BJ (cell line): ENCODE measurements at regions not wholly inside any gene's neighbourhood (a gene's known extent, or its start where the extent isn't known, plus 50 kb on each side); places are given as distances from the start of the nearest gene placed in this dataset.
A peak's percentile ranks its signal among the peaks of the same experiment; 100 is the strongest.

Experiments
- CTCF ChIA-PET: fragments of 350-600 bp; formaldehyde crosslinking; extraction: SDS; loops from one replicate; lab custom pipeline; 2021; ENCODE audit warnings: antibody characterized with exemption, inconsistent platforms; lab: Yijun Ruan, JAX
- POLR2A ChIA-PET: fragments of 300-600 bp; sonication (Branson Sonifier 250); formaldehyde crosslinking; extraction: SDS; loops from one replicate; lab custom pipeline; 2021; ENCODE audit warnings: antibody characterized with exemption; lab: Charles Lee
- DNase-seq: peaks from one replicate; pipeline ENCODE4 v3.0.0-alpha.2; 2011; ENCODE audit warnings: low read depth
- H3K27me3 ChIP-seq: 2 replicates; pipeline ENCODE4 v1.6.0; 2011; ENCODE audit warnings: low read length; ENCODE audit not compliant: control insufficient read depth, insufficient read depth
- H3K36me3 ChIP-seq: 2 replicates; pipeline ENCODE4 v1.5.1; 2011; ENCODE audit warnings: low read length; ENCODE audit not compliant: control insufficient read depth, insufficient read depth
- H3K4me3 ChIP-seq: 2 replicates; pipeline ENCODE4 v1.5.1; 2011; ENCODE audit warnings: low read depth, mild to moderate bottlenecking, control low read depth, low read length
- TF ChIP-seq, protein P1 (sequence below): IDR thresholded peaks from 2 replicates; pipeline ENCODE4 v1.5.1; 2011; ENCODE audit warnings: low read depth, mild to moderate bottlenecking, control low read depth, inconsistent platforms, low read length, moderate library complexity; ENCODE audit not compliant: insufficient read depth

DNA sequence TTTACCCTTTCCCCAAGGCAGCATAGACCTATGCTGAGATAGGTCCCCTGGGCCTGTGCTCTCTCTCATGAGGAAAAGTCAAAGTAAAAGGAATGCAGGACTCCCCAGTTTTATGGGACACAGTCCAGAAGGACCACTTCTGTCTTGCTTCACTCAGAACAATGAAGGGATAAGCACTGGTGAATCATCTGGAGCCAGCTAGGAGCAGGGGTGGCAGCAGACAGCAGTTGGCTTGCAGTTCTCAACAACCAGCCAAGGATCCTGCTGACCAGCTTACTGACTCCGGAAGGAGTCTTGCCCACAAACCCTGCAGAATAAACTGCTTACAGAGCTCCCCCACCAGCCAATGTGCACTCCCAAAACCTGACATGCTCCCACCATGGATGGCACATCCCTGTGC lies 152.1 kb upstream of the GHITM start:
- ChIA-PET CTCF (no interaction called here), POLR2A (no interaction called here)

DNA sequence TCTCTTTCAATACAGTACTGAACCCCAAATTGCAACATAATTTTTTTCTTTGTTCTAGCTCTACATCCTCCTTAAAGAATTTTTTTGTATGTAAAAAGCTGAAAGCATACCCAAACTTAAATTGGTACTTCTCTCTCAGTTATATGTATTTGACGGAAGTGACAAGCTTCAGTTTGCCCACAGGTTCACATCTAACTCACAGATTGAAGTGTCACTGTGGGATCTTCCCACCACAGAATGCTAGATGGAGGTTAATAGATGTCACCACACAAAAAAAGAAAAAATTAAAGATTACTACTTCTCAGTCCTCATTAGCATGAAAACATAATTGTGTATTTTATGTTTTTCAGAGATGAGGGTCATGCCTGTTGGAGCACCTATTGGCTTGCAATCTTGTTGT lies 150.9 kb upstream of the GHITM start:
- Histone ChIP-seq H3K36me3 (no peaks in the 10 kb centered on the region), H3K4me3 (no peak overlapping the region), H3K27me3 (no peaks in the 10 kb centered on the region)
- TF ChIP-seq, protein P1, sequence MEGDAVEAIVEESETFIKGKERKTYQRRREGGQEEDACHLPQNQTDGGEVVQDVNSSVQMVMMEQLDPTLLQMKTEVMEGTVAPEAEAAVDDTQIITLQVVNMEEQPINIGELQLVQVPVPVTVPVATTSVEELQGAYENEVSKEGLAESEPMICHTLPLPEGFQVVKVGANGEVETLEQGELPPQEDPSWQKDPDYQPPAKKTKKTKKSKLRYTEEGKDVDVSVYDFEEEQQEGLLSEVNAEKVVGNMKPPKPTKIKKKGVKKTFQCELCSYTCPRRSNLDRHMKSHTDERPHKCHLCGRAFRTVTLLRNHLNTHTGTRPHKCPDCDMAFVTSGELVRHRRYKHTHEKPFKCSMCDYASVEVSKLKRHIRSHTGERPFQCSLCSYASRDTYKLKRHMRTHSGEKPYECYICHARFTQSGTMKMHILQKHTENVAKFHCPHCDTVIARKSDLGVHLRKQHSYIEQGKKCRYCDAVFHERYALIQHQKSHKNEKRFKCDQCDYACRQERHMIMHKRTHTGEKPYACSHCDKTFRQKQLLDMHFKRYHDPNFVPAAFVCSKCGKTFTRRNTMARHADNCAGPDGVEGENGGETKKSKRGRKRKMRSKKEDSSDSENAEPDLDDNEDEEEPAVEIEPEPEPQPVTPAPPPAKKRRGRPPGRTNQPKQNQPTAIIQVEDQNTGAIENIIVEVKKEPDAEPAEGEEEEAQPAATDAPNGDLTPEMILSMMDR: no peak
- POLR2A ChIA-PET: no interaction called here
- CTCF ChIA-PET: no interaction called here
- no peak for DNase-seq

More for the DNA sequence above, 152.1 kb upstream of the GHITM start:
- H3K36me3 ChIP-seq: no peaks in the 10 kb centered on the region
- no peak overlapping the region for H3K4me3 ChIP-seq
- no peaks in the 10 kb centered on the region for H3K27me3 ChIP-seq
- TF ChIP-seq, protein P1: no peak
- no peak for DNase-seq

DNA sequence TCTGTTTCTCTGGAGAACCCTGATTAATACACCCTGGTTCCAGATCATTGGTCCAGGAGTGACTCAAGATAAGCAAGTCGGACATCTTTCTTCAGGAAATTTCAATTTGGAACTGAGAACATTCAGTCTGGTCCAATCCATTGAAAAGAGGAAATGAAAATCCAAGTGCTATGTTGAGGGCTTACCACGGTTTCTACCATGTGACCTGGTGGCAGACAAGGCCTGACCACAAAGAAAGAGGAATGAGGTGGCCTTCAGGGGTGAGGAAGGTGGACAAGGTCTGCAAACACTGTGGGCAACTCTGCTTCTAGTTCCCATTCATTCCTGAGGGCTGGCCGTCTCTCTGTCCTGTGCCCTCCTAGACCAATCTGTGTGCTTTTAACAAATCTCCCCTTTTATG lies 149.2 kb upstream of the GHITM start:
- TF ChIP-seq, protein P1: no peak
- ChIA-PET POLR2A (no interaction called here), CTCF (interaction anchor here (0.6 kb wide), 1 partner anchor 36 kb away, joined by 3 read pairs; no protein-coding TSS in a partner anchor)
- Histone ChIP-seq H3K36me3 (no peaks in the 10 kb centered on the region), H3K4me3 (no peak overlapping the region), H3K27me3 (no peaks in the 10 kb centered on the region)
- no peak for DNase-seq

DNA sequence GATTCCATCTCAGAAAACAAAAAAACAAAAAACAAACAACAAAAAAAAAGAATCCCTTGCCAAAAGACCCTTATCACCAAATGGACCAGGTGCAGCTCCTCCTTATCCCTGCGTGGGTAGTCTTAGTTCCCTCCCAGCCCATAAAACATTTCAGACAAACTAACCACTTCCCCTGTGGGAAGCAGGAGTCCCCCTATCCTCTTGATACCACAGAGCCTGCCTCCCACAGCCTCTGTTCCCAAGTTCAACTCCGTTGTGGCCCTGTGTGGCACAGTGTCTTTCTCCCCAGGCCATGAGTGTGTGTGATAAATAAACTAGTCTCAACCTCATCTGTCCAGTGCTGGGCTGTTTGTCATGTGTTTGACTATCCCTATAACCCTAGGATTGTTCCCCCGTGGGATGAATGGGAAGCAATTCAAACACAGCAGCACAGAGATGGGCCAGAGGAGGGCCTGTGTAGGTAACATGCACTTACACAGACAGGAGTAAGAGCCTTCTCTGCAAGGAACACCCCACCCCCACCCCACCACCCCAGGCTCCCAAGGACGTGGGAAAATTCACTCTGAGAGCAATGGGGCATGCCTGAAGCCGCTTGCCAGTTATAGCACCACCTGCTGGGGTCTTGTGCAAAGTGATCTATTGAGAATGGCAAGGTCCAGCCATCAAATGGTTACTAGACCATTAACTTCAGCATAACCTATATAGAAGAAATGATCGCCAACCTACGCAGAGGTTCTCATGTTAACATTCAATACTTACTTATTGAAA lies 147.1 kb upstream of the GHITM start:
- no peak for DNase-seq
- POLR2A ChIA-PET: no interaction called here
- CTCF ChIA-PET: no interaction called here
- no peaks in the 10 kb centered on the region for H3K27me3 ChIP-seq
- TF ChIP-seq, protein P1: peak; percentile 28; the same call in 1 of the 2 replicates
- no peak overlapping the region for H3K4me3 ChIP-seq
- H3K36me3 ChIP-seq: no peaks in the 10 kb centered on the region

DNA sequence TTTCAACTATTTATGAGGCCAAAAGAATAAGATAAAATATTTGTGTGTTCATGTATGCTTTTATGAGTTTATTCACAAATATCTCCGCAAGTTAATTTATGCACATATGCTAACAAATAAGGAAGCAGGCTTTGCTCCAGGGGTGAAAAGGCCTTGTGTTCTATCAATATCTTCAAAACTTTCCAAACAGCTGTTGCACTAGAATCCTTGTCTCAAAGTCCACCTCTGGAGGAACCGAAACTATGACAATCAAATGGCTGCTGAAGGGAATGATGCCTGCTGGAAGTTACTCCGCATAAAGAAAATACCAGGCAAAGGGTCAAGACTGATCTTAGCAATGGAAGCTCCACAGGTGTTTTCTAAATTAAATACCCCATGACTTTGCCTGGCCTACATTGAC lies 145.0 kb upstream of the GHITM start:
- TF ChIP-seq, protein P1: no peak
- Histone ChIP-seq H3K27me3 (no peaks in the 10 kb centered on the region), H3K4me3 (no peak overlapping the region), H3K36me3 (no peaks in the 10 kb centered on the region)
- ChIA-PET CTCF (interaction anchor here (1.2 kb wide), 1 partner anchor 8 kb away, joined by 5 read pairs; no protein-coding TSS in a partner anchor), POLR2A (no interaction called here)
- no peak for DNase-seq
